HEK293 (cell line): ENCODE measurements at regions not wholly inside any gene's neighbourhood (a gene's known extent, or its start where the extent isn't known, plus 50 kb on each side); places are given as distances from the start of the nearest gene placed in this dataset.
"Not testable (repeated sequence)": the region's sequence is repeated elsewhere in the genome, so short reads cannot be mapped to it uniquely, and the experiment has no call there.

Experiments used
- CTCF ChIA-PET: fragments of 350-600 bp; formaldehyde crosslinking; extraction: SDS; loops from one replicate; lab custom pipeline; 2021; ENCODE audit warnings: antibody characterized with exemption; lab: Yijun Ruan, JAX
- POLR2A ChIA-PET: fragments of 300-600 bp; formaldehyde crosslinking; extraction: SDS; loops from one replicate; lab custom pipeline; 2020; ENCODE audit warnings: antibody characterized with exemption, inconsistent platforms; lab: Yijun Ruan, JAX
- H3K27ac ChIP-seq: fragments of 200-500 bp; sonication (Bioruptor generic); 2 replicates; pipeline ENCODE4 v1.5.1; 2014; ENCODE audit warnings: low read depth, low read length, control low read depth, inconsistent platforms; ENCODE audit errors: extremely low read depth
- H3K36me3 ChIP-seq, 2 experiments: fragments of 200-500 bp in 1 of 2; sonication (Bioruptor generic) in 1 of 2; 1 replicate in 1 of 2; 2 replicates in 1 of 2; pipeline ENCODE4 v1.5.1; 2014 to 2017; ENCODE audit warnings: inconsistent platforms in 2 of 2, low read length in 2 of 2; ENCODE audit not compliant: control insufficient read depth in 2 of 2, insufficient read depth in 1 of 2
- H3K4me1 ChIP-seq: fragments of 200-500 bp; sonication (Bioruptor generic); 2 replicates; pipeline ENCODE4 v1.5.1; 2014; ENCODE audit warnings: mild to moderate bottlenecking, low read length, inconsistent platforms; ENCODE audit not compliant: control insufficient read depth, insufficient read depth
- H3K4me3 ChIP-seq: 2 replicates; pipeline ENCODE4 v1.5.1; 2011; ENCODE audit warnings: low read depth, mild to moderate bottlenecking, control low read depth, low read length, moderate library complexity
- H3K9me3 ChIP-seq: fragments of 200-500 bp; sonication (Bioruptor generic); 2 replicates; pipeline ENCODE4 v1.5.1; 2014; ENCODE audit warnings: low read depth, low read length, inconsistent platforms; ENCODE audit not compliant: control insufficient read depth, insufficient read depth
- KLF10 ChIP-seq: fragments of 450-650 bp; IDR thresholded peaks from 2 replicates; pipeline ENCODE4 v1.5.1; 2018; ENCODE audit warnings: missing biosample characterization, mild to moderate bottlenecking, missing genetic modification characterization
- PRDM1 ChIP-seq: fragments of 450-650 bp; formaldehyde crosslinking; IDR thresholded peaks from 2 replicates; pipeline ENCODE4; 2016; ENCODE audit warnings: missing biosample characterization, missing genetic modification characterization
- SETDB1 ChIP-seq: IDR thresholded peaks from one replicate; pipeline ENCODE4 v1.6.1; 2017; ENCODE audit warnings: mild to moderate bottlenecking, low read length, moderate library complexity, mixed read lengths; ENCODE audit not compliant: insufficient read length
- ZFP69B ChIP-seq: fragments of 450-650 bp; formaldehyde crosslinking; IDR thresholded peaks from 2 replicates; pipeline ENCODE4 v1.5.1; 2016; ENCODE audit warnings: missing biosample characterization, missing genetic modification characterization
- ZNF146 ChIP-seq: fragments of 450-650 bp; formaldehyde crosslinking; IDR thresholded peaks from 2 replicates; pipeline ENCODE4 v1.5.1; 2016; ENCODE audit warnings: missing biosample characterization, missing genetic modification characterization
- ZNF211 ChIP-seq: fragments of 450-650 bp; formaldehyde crosslinking; IDR thresholded peaks from 2 replicates; pipeline ENCODE4 v1.5.1; 2016; ENCODE audit warnings: low read depth, missing biosample characterization, missing genetic modification characterization
- TF ChIP-seq, protein P1 (sequence below): fragments of 450-650 bp; formaldehyde crosslinking; IDR thresholded peaks from 2 replicates; pipeline ENCODE4 v1.5.1; 2016; ENCODE audit warnings: missing biosample characterization, missing genetic modification characterization
- TF ChIP-seq, protein P2 (sequence below): fragments of 450-650 bp; formaldehyde crosslinking; IDR thresholded peaks from 2 replicates; pipeline ENCODE4 v1.5.1; 2016; ENCODE audit warnings: missing biosample characterization, missing genetic modification characterization, borderline replicate concordance

DNA sequence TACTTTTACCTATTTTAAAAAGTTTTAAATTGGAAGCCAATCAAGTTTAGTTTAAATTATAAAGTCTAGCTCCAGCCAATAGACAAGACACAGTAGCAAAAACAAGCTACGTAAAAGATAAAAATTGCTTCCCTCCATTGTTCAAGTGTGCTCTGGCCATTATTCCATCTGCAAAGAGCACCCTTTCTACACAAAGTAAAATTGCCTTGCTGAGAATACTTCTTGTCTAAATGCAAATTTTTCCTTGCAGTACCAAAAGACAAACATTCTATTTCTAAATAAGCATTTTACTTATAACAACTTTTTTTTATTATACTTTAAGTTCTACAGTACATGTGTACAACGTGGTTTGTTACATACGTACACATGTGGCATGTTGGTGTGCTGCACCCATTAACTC lies 75.9 kb upstream of the ZNF746 start:
- no peak overlapping the region for H3K4me3 ChIP-seq
- no peak overlapping the region for H3K27ac ChIP-seq
- H3K4me1 ChIP-seq, result no peaks in the 10 kb centered on the region
- ChIA-PET POLR2A (no interaction called here), CTCF (no interaction called here)
- no peaks in the 10 kb centered on the region for H3K9me3 ChIP-seq
- TF ChIP-seq SETDB1, result peak; percentile 57
- no peak for TF ChIP-seq ZFP69B (tag by site-specific recombination)
- peaks cover 0 to 7% of the 10 kb centered on the region in 2 experiments; a peak in 1 of 3 replicates for H3K36me3 ChIP-seq

DNA sequence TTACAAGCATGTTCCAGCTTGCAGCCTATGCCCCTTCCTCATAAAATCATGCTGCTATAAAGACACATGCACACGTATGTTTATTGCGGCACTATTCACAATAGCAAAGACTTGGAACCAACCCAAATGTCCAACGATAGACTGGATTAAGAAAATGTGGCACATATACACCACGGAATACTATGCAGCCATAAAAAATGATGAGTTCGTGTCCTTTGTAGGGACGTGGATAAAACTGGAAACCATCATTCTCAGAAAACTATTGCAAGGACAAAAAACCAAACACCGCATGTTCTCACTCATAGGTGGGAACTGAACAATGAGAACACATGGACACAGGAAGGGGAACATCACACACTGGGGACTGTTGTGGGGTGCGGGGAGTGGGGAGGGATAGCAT lies 75.3 kb upstream of the ZNF746 start:
- H3K9me3 ChIP-seq, H3K27ac ChIP-seq, H3K4me1 ChIP-seq, CTCF ChIA-PET: not testable (repeated sequence)
- peaks cover 0 to 13% of the 10 kb centered on the region in 2 experiments; a peak in 1 of 3 replicates for H3K36me3 ChIP-seq
- TF ChIP-seq ZNF146 (tag by site-specific recombination), result peak; percentile 93
- TF ChIP-seq, protein P1, sequence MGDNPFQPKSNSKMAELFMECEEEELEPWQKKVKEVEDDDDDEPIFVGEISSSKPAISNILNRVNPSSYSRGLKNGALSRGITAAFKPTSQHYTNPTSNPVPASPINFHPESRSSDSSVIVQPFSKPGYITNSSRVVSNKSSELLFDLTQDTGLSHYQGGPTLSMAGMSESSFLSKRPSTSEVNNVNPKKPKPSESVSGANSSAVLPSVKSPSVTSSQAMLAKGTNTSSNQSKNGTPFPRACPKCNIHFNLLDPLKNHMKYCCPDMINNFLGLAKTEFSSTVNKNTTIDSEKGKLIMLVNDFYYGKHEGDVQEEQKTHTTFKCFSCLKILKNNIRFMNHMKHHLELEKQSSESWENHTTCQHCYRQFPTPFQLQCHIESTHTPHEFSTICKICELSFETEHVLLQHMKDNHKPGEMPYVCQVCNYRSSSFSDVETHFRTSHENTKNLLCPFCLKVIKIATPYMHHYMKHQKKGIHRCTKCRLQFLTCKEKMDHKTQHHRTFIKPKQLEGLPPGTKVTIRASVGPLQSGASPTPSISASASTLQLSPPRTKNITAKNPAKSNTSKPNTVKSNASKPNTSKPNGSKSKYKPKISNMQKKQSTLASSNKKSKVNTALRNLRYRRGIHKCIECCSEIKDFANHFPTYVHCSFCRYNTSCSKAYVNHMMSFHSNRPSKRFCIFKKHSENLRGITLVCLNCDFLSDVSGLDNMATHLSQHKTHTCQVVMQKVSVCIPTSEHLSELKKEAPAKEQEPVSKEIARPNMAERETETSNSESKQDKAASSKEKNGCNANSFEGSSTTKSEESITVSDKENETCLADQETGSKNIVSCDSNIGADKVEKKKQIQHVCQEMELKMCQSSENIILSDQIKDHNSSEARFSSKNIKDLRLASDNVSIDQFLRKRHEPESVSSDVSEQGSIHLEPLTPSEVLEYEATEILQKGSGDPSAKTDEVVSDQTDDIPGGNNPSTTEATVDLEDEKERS (tag by site-specific recombination), result peak; percentile 80
- TF ChIP-seq, all 188 proteins: peak for 2; not testable (repeated sequence) for 186
- H3K4me3 ChIP-seq, POLR2A ChIA-PET: not testable (repeated sequence)

DNA sequence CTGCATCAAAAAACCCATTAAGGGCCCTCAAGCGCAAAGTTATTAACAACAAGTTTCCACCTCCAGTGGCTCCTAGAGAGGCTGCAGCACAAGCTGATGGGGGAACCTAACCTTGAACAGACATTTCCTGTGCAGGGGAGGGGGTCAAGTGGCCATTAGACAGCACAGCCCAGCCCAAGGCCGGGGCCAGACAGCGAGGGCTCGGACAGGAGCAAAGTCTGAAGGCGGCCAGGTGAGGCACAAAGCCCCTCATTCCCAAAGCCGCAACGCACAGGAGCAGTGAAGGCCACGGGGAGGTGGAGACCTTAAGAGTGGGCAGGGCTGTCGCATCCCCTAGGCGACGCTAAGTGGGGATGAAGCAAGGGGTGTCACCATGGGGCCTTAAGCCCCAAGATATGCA lies 73.2 kb upstream of the ZNF746 start:
- CTCF ChIA-PET, result no interaction called here
- TF ChIP-seq KLF10 (tag by site-specific recombination), result no peak
- TF ChIP-seq ZNF211 (tag by site-specific recombination), result no peak
- H3K9me3 ChIP-seq, result no peaks in the 10 kb centered on the region
- no peak overlapping the region for H3K27ac ChIP-seq
- H3K4me3 ChIP-seq, result no peak overlapping the region
- POLR2A ChIA-PET, result no interaction called here
- peaks cover 0 to 35% of the 10 kb centered on the region in 2 experiments; a peak in 1 of 3 replicates for H3K36me3 ChIP-seq
- H3K4me1 ChIP-seq, result no peaks in the 10 kb centered on the region

GRCh38 chr7:149569726-149570422 lies 72.3 kb upstream of the ZNF746 start:
- TF ChIP-seq, protein P2, sequence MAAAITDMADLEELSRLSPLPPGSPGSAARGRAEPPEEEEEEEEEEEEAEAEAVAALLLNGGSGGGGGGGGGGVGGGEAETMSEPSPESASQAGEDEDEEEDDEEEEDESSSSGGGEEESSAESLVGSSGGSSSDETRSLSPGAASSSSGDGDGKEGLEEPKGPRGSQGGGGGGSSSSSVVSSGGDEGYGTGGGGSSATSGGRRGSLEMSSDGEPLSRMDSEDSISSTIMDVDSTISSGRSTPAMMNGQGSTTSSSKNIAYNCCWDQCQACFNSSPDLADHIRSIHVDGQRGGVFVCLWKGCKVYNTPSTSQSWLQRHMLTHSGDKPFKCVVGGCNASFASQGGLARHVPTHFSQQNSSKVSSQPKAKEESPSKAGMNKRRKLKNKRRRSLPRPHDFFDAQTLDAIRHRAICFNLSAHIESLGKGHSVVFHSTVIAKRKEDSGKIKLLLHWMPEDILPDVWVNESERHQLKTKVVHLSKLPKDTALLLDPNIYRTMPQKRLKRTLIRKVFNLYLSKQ (tag by site-specific recombination), result no peak
- 0 out of 2 replicates have a peak, but pooled peaks have one; percentile 25 for TF ChIP-seq PRDM1 (tag by site-specific recombination)
- POLR2A ChIA-PET, result no interaction called here
- H3K4me3 ChIP-seq, result no peak overlapping the region
- H3K9me3 ChIP-seq, result no peaks in the 10 kb centered on the region
- peaks cover 0 to 41% of the 10 kb centered on the region in 2 experiments; a peak in 1 of 3 replicates for H3K36me3 ChIP-seq
- CTCF ChIA-PET, result no interaction called here
- no peaks in the 10 kb centered on the region for H3K4me1 ChIP-seq
- no peak overlapping the region for H3K27ac ChIP-seq
